BJ (cell line): ENCODE measurements at regions not wholly inside any gene's neighbourhood (a gene's known extent, or its start where the extent isn't known, plus 50 kb on each side); places are given as distances from the start of the nearest gene placed in this dataset.

Source experiments
- CTCF ChIA-PET: fragments of 350-600 bp; formaldehyde crosslinking; extraction: SDS; loops from one replicate; lab custom pipeline; 2021; ENCODE audit warnings: antibody characterized with exemption, inconsistent platforms; lab: Yijun Ruan, JAX
- POLR2A ChIA-PET: fragments of 300-600 bp; sonication (Branson Sonifier 250); formaldehyde crosslinking; extraction: SDS; loops from one replicate; lab custom pipeline; 2021; ENCODE audit warnings: antibody characterized with exemption; lab: Charles Lee
- DNase-seq: peaks from one replicate; pipeline ENCODE4 v3.0.0-alpha.2; 2011; ENCODE audit warnings: low read depth
- H3K27me3 ChIP-seq: 2 replicates; pipeline ENCODE4 v1.6.0; 2011; ENCODE audit warnings: low read length; ENCODE audit not compliant: control insufficient read depth, insufficient read depth
- H3K36me3 ChIP-seq: 2 replicates; pipeline ENCODE4 v1.5.1; 2011; ENCODE audit warnings: low read length; ENCODE audit not compliant: control insufficient read depth, insufficient read depth
- H3K4me3 ChIP-seq: 2 replicates; pipeline ENCODE4 v1.5.1; 2011; ENCODE audit warnings: low read depth, mild to moderate bottlenecking, control low read depth, low read length
- TF ChIP-seq, protein P1 (sequence below): IDR thresholded peaks from 2 replicates; pipeline ENCODE4 v1.5.1; 2011; ENCODE audit warnings: low read depth, mild to moderate bottlenecking, control low read depth, inconsistent platforms, low read length, moderate library complexity; ENCODE audit not compliant: insufficient read depth

DNA sequence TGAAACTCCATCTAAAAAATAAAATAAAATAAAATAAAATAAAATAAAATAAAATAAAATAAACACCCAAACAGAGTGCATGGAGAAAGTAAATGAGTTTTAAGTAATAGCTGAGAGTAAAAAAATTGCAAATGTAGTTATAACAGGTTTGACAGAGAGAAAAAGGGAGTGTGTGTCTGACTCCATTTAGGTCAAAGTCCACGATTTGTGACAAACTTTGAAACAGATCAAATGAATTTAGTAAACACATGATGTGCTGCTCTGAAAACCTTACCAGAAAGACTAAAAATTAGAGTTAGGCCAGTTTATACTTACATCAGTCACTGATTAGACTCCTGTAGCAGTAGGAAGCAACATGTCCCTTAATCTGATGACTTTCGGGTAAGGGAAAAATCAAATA, 346.6 kb downstream of the PARP8 start:
- Histone ChIP-seq H3K36me3 (no peaks in the 10 kb centered on the region), H3K4me3 (no peak overlapping the region), H3K27me3 (no peaks in the 10 kb centered on the region)
- TF ChIP-seq, protein P1, sequence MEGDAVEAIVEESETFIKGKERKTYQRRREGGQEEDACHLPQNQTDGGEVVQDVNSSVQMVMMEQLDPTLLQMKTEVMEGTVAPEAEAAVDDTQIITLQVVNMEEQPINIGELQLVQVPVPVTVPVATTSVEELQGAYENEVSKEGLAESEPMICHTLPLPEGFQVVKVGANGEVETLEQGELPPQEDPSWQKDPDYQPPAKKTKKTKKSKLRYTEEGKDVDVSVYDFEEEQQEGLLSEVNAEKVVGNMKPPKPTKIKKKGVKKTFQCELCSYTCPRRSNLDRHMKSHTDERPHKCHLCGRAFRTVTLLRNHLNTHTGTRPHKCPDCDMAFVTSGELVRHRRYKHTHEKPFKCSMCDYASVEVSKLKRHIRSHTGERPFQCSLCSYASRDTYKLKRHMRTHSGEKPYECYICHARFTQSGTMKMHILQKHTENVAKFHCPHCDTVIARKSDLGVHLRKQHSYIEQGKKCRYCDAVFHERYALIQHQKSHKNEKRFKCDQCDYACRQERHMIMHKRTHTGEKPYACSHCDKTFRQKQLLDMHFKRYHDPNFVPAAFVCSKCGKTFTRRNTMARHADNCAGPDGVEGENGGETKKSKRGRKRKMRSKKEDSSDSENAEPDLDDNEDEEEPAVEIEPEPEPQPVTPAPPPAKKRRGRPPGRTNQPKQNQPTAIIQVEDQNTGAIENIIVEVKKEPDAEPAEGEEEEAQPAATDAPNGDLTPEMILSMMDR, result no peak
- DNase-seq, result no peak
- POLR2A ChIA-PET, result no interaction called here
- CTCF ChIA-PET, result interaction anchor here (1.0 kb wide), 1 partner anchor 50 kb away, joined by 3 read pairs; no protein-coding TSS in a partner anchor

DNA sequence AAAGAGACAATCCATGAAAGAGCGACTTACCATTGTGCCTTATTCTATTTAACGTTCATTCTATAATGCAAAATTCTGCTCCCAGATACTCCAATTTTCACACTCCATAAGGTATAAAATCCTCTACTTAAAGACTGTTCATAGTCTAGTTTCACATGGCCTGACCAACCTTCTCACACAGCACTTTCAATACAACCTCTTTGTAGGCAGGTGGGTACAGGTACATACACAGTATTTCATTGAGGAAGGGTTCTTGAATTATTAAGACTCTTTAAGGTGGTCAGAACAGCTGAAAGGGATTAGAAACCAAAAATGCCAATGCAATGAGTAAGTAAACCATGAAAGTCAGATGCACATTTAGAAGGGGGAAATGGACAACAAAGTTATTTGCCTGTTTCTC, 352.0 kb downstream of the PARP8 start:
- ChIA-PET CTCF (no interaction called here), POLR2A (no interaction called here)
- no peaks in the 10 kb centered on the region for H3K27me3 ChIP-seq
- TF ChIP-seq, protein P1, result no peak
- no peak for DNase-seq
- H3K36me3 ChIP-seq, result no peaks in the 10 kb centered on the region
- no peak overlapping the region for H3K4me3 ChIP-seq

DNA sequence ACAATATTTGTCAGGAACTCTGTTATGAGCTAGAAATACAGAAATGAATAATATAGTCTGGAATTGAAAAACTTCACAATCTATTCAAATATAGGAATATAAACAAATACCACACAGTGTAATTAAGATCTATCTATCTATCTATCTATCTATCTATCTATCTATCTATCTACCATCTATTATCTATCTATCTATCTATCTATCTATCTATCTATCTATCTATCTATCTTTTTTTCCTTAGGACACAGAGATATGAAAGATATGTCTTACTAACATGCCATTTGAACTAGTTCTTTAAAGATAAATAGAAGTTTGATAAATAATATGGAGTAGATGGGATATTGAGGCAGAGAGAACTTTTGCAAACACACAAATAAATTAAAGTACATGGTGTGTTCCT, 357.8 kb downstream of the PARP8 start:
- POLR2A ChIA-PET, result no interaction called here
- TF ChIP-seq, protein P1, result no peak
- CTCF ChIA-PET, result interaction anchor here (0.7 kb wide), 1 partner anchor 71 kb away, joined by 3 read pairs; no protein-coding TSS in a partner anchor
- Histone ChIP-seq H3K4me3 (no peak overlapping the region), H3K27me3 (no peaks in the 10 kb centered on the region), H3K36me3 (no peaks in the 10 kb centered on the region)
- DNase-seq, result no peak

DNA sequence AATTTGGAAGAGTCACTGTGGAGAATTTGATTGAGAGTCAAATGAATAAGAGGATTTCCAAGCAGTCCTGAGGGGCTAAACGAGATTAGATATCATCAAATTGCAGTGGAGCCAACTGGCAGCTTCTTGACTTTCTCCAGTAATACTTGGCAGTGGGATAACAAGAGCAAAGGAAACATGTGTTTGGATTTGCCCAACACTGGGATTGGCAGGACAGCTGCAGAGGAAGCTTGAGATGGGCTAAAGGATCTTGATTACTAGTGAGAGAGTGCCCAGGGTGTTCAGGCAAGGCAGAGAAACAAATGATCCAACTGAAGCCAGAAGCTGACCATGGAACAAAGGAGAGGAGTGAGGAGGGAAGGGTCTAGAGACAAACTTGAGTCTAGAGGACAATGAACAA, 356.0 kb upstream of the ISL1 start:
- Histone ChIP-seq H3K4me3 (no peak overlapping the region), H3K27me3 (no peaks in the 10 kb centered on the region), H3K36me3 (no peaks in the 10 kb centered on the region)
- no peak for DNase-seq
- ChIA-PET CTCF (no interaction called here), POLR2A (no interaction called here)
- TF ChIP-seq, protein P1, result no peak

DNA sequence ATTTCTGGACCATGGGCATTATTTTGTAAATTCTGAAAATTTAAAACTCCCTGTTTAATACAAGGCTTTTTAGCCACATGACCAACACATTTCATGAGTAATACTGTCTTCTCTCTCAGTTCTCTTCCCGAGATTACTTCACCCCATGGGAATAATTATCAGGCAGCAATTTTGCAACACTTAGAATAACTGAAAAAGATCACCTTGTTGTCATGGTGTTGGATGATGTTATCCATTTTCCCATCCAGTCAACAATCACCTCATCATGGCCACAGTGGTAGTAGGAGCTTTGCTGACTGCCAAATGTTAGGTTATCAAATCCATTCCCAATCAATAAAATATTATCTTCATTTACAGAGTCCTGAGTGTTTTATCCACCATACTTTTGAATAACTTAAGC, 354.9 kb upstream of the ISL1 start:
- no peak for DNase-seq
- no peaks in the 10 kb centered on the region for H3K27me3 ChIP-seq
- no peaks in the 10 kb centered on the region for H3K36me3 ChIP-seq
- POLR2A ChIA-PET, result no interaction called here
- H3K4me3 ChIP-seq, result no peak overlapping the region
- CTCF ChIA-PET, result no interaction called here
- TF ChIP-seq, protein P1, result no peak
